ENCODE measurements at regions not wholly inside any gene's neighbourhood (a gene's known extent, or its start where the extent isn't known, plus 50 kb on each side); places are given as distances from the start of the nearest gene placed in this dataset.

GRCh38 chr5:15023846-15024245, 152.3 kb upstream of the ANKH start:
- TF ChIP-seq CTCF (IDR thresholded peaks at IDR 0.05) (no peak), POLR2A (IDR thresholded peaks at IDR 0.05) (no peak)
